GM12873 (cell line): ENCODE measurements at regions not wholly inside any gene's neighbourhood (a gene's known extent, or its start where the extent isn't known, plus 50 kb on each side); places are given as distances from the start of the nearest gene placed in this dataset.

Source experiments
- TF ChIP-seq, protein P1 (sequence below): IDR thresholded peaks from 2 replicates; pipeline ENCODE4 v1.5.1; 2012; ENCODE audit warnings: low read depth, mild to moderate bottlenecking, moderate library complexity, low read length, control low read depth; ENCODE audit not compliant: insufficient read depth; ENCODE audit errors: missing control alignments

DNA sequence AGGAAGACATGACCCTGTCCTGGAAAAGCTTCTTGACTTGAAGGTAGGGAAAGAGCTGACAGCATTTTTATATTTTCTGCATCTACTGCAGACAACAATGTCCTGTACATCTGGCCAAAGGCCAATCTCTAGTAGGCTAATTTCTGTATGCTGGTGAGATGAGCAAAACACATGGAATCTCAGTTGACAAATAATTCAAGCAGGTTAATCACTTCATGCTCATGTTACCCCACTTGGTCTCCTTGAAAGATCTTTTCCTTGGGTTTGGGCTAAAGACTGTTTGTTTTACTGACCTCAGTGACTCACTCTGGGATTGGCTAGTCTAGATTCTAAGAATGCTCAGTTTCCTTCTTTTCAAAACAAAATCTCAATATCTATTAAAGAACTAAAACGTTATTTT is 298.8 kb downstream of the LMO7 start:
- TF ChIP-seq, protein P1, sequence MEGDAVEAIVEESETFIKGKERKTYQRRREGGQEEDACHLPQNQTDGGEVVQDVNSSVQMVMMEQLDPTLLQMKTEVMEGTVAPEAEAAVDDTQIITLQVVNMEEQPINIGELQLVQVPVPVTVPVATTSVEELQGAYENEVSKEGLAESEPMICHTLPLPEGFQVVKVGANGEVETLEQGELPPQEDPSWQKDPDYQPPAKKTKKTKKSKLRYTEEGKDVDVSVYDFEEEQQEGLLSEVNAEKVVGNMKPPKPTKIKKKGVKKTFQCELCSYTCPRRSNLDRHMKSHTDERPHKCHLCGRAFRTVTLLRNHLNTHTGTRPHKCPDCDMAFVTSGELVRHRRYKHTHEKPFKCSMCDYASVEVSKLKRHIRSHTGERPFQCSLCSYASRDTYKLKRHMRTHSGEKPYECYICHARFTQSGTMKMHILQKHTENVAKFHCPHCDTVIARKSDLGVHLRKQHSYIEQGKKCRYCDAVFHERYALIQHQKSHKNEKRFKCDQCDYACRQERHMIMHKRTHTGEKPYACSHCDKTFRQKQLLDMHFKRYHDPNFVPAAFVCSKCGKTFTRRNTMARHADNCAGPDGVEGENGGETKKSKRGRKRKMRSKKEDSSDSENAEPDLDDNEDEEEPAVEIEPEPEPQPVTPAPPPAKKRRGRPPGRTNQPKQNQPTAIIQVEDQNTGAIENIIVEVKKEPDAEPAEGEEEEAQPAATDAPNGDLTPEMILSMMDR: no peak

DNA sequence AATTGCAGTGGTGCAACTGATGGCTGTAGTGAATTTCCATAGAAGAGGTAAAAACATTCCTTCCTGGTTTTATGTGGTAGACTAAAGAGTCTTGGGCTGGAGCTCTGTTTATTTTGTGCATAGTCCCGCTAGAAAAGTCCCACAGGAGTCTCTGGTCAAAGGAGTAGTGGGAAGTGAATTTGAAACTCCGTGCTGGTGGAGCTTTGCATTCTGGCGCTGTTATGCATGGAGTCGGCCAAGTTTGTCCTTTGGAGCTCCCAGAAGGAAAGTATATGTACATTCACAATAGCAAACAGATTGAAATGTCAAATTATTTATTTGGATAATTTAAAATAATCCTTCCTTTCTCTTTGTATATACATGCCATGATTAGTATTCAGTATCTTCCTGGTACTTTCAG is 296.5 kb downstream of the LMO7 start:
- TF ChIP-seq, protein P1: no peak

DNA sequence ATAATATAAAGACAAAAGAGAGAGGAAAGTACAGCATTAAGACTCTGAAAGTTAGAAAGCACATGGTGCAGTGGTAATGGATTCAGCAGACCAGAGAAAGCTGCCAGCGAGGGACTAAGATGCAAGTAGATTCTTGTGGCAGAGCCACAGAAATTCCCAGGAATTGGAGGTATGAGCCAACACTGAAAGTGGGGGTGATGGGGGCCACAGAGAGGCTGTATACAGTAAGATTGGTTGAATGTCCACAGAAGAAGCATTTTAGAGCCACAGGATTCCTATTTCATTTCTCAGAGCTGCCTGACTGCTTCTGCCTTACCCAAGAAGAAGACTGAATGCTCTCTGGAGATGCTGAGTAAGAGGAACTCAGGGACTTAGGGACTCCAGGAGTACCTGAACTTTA is 295.0 kb downstream of the LMO7 start:
- TF ChIP-seq, protein P1: no peak

DNA sequence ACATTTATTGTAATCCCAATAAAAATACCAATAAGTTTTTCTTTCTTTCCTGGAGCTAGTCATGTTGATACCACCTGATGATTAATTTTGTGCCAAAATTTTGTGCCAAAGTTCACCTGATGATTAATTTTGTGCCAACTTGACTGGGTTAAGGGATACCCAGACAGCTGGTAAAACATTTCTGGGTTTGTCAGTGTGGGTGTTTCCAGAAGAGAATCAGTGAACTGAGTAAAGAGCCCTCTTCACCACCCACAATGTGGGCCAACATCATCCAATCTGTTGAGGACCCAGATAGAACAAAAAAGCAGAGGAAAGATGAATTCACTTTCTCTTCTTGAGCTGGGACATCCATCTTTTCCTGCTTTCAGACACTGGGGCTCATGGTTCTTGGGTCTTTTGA is 292.9 kb downstream of the LMO7 start:
- TF ChIP-seq, protein P1: no peak

DNA sequence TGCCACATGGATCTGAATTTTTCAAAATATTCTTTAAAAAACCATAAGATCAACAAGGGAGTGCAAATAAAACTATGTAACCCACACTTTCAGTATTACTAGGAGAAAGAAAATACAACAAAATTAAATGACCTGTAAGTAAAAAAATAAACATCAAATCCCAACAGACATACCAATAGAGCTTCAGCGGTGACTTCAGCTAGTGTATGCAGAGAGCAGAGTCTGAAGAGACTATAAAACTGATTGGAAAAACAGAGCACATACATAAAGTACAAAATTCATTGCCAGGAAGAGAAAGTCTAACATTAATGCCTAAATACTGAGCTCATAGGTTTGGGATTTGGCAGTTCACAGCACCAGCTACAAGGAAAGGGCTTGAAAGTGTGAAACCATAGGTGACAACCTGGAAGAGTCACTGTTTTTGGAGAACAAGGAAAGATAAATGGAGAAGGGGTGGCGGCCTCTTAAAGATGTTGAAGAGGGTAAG is 291.1 kb downstream of the LMO7 start:
- TF ChIP-seq, protein P1: no peak

DNA sequence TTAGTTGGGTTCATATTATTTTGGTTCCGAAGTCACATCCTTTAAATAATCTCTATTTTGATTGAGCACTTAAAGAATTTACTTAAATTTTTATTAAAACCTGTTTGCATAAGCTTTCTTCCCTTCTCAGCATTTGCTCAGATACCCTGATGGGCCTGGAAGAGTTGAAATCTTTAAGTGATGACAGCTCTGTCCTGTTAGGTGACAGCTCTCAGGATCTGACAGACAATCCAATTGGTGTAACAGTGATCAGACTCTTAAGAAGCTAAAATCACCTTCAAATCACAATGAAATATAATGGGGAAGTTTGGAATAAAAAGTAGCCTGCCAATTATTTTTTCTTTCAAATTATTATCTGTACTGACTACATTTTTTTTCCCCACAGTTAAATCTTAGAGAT is 284.4 kb downstream of the LMO7 start:
- TF ChIP-seq, protein P1: no peak

DNA sequence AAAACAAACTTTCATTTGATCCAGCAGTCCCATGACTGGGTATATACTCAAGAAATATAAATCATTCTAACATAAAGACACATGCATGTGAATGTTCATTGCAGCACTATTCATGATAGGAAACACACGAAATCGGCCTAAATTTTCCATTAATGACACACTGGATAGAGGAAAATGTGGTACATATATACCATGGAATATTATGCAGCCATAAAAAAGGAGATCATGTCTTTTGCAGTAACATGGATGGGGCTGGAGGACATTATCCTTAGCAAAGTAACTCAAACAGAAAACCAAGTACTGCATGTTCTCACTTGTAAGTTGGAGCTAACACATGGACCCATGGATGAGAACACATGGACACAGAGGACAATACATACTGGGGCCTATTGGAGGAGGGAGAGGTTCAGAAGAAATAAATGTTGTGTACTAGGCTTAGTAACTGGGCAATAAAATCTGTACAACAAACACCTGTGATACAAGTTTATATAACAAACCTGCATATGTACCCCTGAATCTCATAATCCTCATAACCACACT is 283.6 kb downstream of the LMO7 start:
- TF ChIP-seq, protein P1: no peak
